Naive B cell (primary cell): ENCODE measurements at regions not wholly inside any gene's neighbourhood (a gene's known extent, or its start where the extent isn't known, plus 50 kb on each side); places are given as distances from the start of the nearest gene placed in this dataset.

Experiments used
- ATAC-seq, 2 donors: fragments of 150-1000 bp; cut with Tn5 transposase; 2 replicates each; pipeline ENCODE4 v1.10.0; 2021; ENCODE audit warnings: low read depth in 2 of 2, mild to moderate bottlenecking in 2 of 2, moderate library complexity in 2 of 2
- DNase-seq: peaks from one replicate; pipeline ENCODE4 v3.0.0; 2022
- H3K27ac Mint-ChIP-seq, 6 donors: one replicate each; pipeline ENCODE4 v1.8.0; 2020 to 2022; ENCODE audit warnings: mild to moderate bottlenecking in 6 of 6, mixed read lengths in 6 of 6, moderate library complexity in 5 of 6, inconsistent platforms in 2 of 6
- H3K27me3 Mint-ChIP-seq, 3 donors: one replicate each; pipeline ENCODE4 v1.8.0; 2021 to 2022; ENCODE audit warnings: mixed read lengths in 3 of 3, mild to moderate bottlenecking in 1 of 3
- H3K36me3 Mint-ChIP-seq, 2 donors: one replicate each; pipeline ENCODE4 v1.8.0; 2020 to 2022; ENCODE audit warnings: mixed read lengths in 2 of 2, inconsistent platforms in 1 of 2, mild to moderate bottlenecking in 1 of 2
- H3K4me1 Mint-ChIP-seq, 3 donors: one replicate each; pipeline ENCODE4 v1.8.0; 2020 to 2022; ENCODE audit warnings: mixed read lengths in 3 of 3, inconsistent platforms in 1 of 3, mild to moderate bottlenecking in 1 of 3, moderate library complexity in 1 of 3
- H3K4me3 Mint-ChIP-seq, 8 donors: one replicate each; pipeline ENCODE4 v1.8.0; 2020 to 2022; ENCODE audit warnings: mild to moderate bottlenecking in 8 of 8, mixed read lengths in 8 of 8, moderate library complexity in 8 of 8, inconsistent platforms in 2 of 8
- H3K9me3 Mint-ChIP-seq, 7 donors: one replicate each; pipeline ENCODE4 v1.8.0; 2020 to 2022; ENCODE audit warnings: mixed read lengths in 7 of 7, mild to moderate bottlenecking in 5 of 7, inconsistent platforms in 2 of 7, moderate library complexity in 1 of 7

DNA sequence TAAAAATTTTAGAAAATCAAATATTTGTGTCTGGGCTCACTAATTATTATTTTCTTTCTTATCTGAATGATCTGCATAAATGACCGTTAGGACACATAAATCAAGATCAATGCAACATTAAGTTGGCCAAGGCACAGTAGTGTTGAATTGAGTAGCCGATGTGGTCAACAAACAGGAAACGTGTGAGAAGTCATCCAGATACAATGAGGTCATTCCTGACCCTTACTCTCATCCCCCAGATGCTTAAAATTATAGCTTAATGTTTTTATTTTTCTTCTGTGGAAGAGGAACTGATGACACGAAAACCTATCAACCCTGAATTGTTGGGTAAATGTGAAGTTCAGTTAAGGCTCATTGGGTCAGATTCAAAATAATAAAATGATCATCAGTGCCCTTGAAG lies 222.9 kb downstream of the RFC3 start:
- Mint-ChIP-seq H3K9me3 (peaks cover 0 to 3% (median 0%) of the 10 kb centered on the region in 7 donors), H3K27ac (no peak overlapping the region), H3K4me1 (no peaks in the 10 kb centered on the region), H3K27me3 (peaks cover 6 to 26% (median 13%) of the 10 kb centered on the region in 3 donors), H3K4me3 (no peak overlapping the region), H3K36me3 (peaks cover 0 to 5% of the 10 kb centered on the region in 2 donors)
- DNase-seq (no peak), ATAC-seq (no peak)

DNA sequence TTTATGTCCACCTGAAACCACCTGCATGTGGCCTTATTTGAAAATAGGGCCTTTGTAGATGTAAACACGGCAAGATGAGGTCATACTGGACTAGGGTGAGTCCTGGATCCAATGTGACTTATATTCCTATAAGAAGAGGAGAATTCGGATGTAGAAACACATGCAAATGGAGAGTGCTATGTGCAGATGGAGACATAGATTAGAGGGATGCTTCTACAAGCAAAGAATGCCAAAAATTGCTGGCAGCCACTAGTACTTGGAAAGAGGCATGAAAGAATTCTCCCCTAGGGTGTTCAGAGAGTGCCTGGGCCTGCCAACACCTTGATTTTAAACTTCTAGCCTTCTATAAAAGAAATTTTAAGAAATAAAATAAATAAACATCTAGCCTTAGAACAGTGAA lies 226.1 kb downstream of the RFC3 start:
- Mint-ChIP-seq H3K4me1 (no peaks in the 10 kb centered on the region), H3K4me3 (no peak overlapping the region), H3K9me3 (peaks cover 0 to 2% (median 0%) of the 10 kb centered on the region in 7 donors), H3K27ac (no peak overlapping the region), H3K36me3 (no peaks in the 10 kb centered on the region), H3K27me3 (peaks cover 0 to 5% (median 0%) of the 10 kb centered on the region in 3 donors)
- ATAC-seq (no peak), DNase-seq (no peak)

DNA sequence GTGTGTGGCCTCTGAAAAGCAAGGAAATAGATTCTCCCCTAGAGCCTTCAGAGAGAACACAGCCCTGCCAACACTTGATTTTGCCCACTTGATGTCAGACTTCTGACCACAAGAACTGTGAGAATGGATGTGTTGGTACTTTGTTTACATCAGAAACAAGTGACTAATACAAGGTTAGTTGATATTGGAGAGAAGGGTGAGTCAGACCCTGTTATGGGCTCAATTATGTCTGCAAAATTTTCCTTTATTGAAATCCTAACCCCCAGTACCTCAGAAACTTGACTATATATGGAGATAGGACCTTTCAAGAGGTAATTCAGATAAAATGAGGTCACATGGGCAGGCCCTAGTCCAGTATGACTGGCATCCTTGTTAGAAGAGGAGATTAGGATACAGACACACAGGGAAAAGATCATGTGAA lies 226.7 kb downstream of the RFC3 start:
- Mint-ChIP-seq H3K9me3 (peaks cover 0 to 2% (median 0%) of the 10 kb centered on the region in 7 donors), H3K4me3 (no peak overlapping the region), H3K36me3 (no peaks in the 10 kb centered on the region), H3K27ac (no peak overlapping the region), H3K27me3 (peaks cover 0 to 2% (median 0%) of the 10 kb centered on the region in 3 donors), H3K4me1 (no peaks in the 10 kb centered on the region)
- DNase-seq (no peak), ATAC-seq (no peak)

DNA sequence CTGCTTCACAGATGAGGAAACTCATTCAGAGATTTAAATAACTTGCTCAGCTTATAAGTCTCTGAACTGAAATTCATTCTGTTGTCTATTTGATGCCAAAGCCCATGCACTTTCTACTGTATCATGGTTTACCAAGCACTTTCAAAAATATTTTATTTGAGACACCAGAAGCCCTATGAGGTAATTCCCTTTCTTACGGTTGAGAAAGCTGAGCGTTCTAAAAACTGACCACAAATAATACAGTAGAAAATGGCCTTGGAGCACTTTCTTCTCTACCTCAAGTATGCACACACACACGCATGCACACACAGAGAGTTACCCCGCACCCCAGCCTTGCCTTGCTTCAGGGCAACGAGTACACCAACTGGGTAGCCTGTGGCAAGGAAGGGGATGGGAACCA lies 228.5 kb downstream of the RFC3 start:
- peaks cover 0 to 11% (median 6%) of the 10 kb centered on the region in 7 donors for H3K9me3 Mint-ChIP-seq
- DNase-seq: no peak
- no peak overlapping the region for H3K4me3 Mint-ChIP-seq
- H3K27ac Mint-ChIP-seq: no peak overlapping the region
- no peaks in the 10 kb centered on the region for H3K4me1 Mint-ChIP-seq
- ATAC-seq: no peak
- H3K27me3 Mint-ChIP-seq: no peaks in the 10 kb centered on the region
- H3K36me3 Mint-ChIP-seq: no peaks in the 10 kb centered on the region

DNA sequence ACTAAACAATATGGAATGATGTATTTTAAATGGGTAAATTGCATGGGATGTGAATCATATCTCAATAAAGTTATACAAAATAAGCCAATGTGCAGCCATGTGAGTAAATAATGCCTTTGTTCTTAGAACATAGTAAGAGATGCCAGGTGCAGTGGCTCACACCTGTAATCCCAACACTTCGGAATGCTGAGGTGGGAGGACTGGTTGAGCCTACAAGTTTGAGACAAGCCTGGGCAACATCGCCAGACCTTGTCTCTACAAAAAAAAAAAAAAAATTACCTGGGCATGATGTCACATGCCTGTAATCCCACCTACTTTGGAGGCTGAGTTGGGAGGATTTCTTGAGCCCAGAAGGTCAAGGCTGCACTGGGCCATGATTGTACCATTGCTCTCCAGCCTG lies 230.7 kb downstream of the RFC3 start:
- Mint-ChIP-seq H3K36me3 (no peaks in the 10 kb centered on the region), H3K27ac (no peak overlapping the region), H3K27me3 (no peaks in the 10 kb centered on the region), H3K9me3 (peaks cover 2 to 21% (median 8%) of the 10 kb centered on the region in 7 donors), H3K4me3 (no peak overlapping the region), H3K4me1 (no peaks in the 10 kb centered on the region)
- DNase-seq (no peak), ATAC-seq (no peak)

DNA sequence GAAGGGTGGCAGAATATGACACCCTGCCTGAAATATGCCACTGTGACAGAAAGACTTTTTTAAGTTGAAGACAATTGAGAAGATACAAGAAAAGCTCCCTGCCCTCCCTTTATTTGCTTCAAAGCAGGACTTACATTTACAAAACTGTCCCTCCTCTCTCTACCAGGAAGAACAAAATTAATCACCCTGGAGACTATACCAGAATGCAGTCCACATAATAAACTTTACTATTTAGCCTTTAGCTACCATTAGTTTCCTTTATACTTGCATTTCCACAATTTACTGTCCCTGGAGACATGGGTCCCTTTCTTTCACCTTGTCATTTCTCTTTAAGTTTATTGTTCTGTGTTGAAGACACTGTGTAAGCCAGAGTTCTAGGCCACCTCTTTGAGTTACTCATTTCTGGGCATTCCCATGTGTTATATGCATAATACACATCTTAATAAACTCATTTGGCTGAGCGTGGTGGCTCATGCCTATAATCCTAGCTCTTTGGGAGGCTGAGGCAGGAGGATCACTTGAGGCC lies 238.8 kb downstream of the RFC3 start:
- Mint-ChIP-seq H3K4me1 (no peaks in the 10 kb centered on the region), H3K4me3 (no peak overlapping the region), H3K9me3 (peaks cover 0 to 11% (median 5%) of the 10 kb centered on the region in 7 donors), H3K27me3 (no peaks in the 10 kb centered on the region), H3K36me3 (no peaks in the 10 kb centered on the region), H3K27ac (no peak overlapping the region)
- no peak for ATAC-seq
- DNase-seq: no peak

DNA sequence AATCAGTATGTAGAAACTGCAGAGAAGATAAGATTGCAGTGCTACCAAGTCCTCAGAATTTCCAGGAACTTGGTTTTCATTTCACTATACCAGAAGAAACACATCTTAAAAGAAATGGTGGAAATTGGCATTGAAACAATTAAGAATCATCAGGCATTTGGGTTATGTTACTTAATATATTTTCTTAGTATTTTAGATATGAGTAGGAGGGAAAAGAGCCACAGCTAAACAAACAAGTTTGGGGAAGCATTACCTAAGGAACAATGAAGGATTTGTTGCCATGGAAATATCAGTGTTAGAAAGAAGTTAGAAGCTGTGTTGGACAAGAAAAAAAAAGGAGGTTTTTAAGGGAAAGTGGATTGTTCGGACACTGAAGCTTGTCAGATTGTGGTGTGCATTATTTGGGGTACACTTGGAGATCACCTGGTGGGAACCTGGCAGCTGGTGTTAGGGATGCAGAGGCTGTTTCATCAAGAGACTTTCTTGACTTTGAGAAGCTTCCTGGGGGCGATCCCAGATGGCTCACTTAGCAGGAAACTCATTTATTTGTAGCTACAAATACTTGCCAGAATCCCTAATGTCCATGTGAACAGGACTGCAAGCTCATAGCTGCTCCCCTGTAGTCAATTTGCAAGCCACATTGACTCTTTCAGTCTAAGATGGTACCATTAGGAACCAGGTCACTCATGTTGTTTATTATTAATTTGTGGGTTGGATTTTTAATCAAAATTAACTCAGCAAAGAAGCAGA lies 246.7 kb downstream of the RFC3 start:
- DNase-seq: no peak
- no peaks in the 10 kb centered on the region for H3K36me3 Mint-ChIP-seq
- peaks cover 0 to 6% (median 0%) of the 10 kb centered on the region in 3 donors for H3K27me3 Mint-ChIP-seq
- H3K4me3 Mint-ChIP-seq: no peak overlapping the region
- peaks cover 0 to 3% (median 0%) of the 10 kb centered on the region in 7 donors for H3K9me3 Mint-ChIP-seq
- H3K27ac Mint-ChIP-seq: no peak overlapping the region
- no peak for ATAC-seq
- no peaks in the 10 kb centered on the region for H3K4me1 Mint-ChIP-seq

DNA sequence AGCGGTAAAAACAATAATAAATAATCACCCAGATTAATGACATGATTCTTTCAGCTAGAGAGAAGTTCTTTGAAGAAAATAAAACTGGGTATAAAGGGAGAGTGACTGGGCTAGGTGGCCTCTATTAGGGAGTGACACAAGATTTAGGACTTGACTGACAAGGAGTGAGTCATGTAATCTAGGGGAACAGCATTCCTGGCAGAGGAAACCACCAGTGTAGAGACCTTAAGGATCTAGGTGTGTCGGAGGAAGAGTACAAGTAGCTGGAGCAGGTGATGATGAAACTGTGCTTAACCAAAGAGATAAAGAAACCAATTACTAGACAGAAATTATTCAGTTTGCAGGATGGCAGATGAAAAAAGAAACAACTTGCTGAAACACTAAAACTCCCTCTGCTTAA lies 248.0 kb downstream of the RFC3 start:
- peaks cover 0 to 10% (median 0%) of the 10 kb centered on the region in 7 donors for H3K9me3 Mint-ChIP-seq
- peaks cover 0 to 6% (median 2%) of the 10 kb centered on the region in 3 donors for H3K27me3 Mint-ChIP-seq

DNA sequence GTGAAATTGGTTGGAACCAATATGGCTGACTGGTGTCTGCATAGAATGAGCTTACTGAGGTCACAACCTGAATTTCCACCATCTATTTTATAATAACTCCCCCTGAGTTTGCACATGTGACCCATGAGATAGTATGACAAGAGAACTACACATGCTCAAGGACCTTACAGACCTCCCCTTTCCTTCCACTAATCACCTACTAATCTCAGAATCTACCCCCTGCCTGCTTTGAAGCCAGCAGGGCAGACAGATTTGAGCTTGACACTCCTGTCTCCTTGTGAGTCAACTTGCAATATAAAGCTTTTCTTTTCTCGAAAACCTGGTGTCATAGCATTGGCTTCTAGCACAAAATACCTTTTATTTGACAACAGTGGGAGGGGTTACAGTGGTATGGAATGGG lies 248.4 kb downstream of the RFC3 start:
- no peak overlapping the region for H3K4me3 Mint-ChIP-seq
- ATAC-seq: no peak
- DNase-seq: no peak
- no peaks in the 10 kb centered on the region for H3K36me3 Mint-ChIP-seq
- H3K27ac Mint-ChIP-seq: no peak overlapping the region
- H3K4me1 Mint-ChIP-seq: no peaks in the 10 kb centered on the region
- H3K9me3 Mint-ChIP-seq: peaks cover 0 to 14% (median 0%) of the 10 kb centered on the region in 7 donors
- peaks cover 0 to 6% (median 6%) of the 10 kb centered on the region in 3 donors for H3K27me3 Mint-ChIP-seq

More for the DNA sequence above, 248.0 kb downstream of the RFC3 start:
- Mint-ChIP-seq H3K4me1 (no peaks in the 10 kb centered on the region), H3K27ac (no peak overlapping the region), H3K4me3 (no peak overlapping the region), H3K36me3 (no peaks in the 10 kb centered on the region)
- no peak for ATAC-seq
- no peak for DNase-seq

DNA sequence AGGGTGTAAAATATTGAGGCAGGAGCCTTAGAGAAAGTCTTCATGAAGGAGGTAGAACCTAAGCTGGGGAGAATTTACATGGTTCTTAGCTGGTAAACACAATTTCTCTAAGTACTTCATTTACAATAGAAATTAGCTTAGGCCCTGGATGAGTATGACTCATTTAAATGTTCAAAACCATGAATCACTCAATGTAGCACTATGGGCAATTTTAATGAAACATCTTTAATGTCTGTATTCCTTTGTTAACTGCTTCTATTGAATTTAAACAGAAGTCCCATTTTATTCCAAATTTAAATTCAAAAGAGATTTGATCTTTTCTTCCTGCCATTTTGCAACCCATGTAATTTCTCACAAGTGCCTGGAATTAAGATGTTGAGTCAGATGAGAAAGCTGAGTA lies 252.1 kb downstream of the RFC3 start:
- H3K27me3 Mint-ChIP-seq: peaks cover 0 to 14% (median 6%) of the 10 kb centered on the region in 3 donors
- no peak overlapping the region for H3K4me3 Mint-ChIP-seq
- H3K27ac Mint-ChIP-seq: no peak overlapping the region
- H3K9me3 Mint-ChIP-seq: peaks cover 4 to 32% (median 7%) of the 10 kb centered on the region in 7 donors
- H3K36me3 Mint-ChIP-seq: peaks cover 0 to 6% of the 10 kb centered on the region in 2 donors
- no peaks in the 10 kb centered on the region for H3K4me1 Mint-ChIP-seq
- ATAC-seq (no peak), DNase-seq (no peak)

DNA sequence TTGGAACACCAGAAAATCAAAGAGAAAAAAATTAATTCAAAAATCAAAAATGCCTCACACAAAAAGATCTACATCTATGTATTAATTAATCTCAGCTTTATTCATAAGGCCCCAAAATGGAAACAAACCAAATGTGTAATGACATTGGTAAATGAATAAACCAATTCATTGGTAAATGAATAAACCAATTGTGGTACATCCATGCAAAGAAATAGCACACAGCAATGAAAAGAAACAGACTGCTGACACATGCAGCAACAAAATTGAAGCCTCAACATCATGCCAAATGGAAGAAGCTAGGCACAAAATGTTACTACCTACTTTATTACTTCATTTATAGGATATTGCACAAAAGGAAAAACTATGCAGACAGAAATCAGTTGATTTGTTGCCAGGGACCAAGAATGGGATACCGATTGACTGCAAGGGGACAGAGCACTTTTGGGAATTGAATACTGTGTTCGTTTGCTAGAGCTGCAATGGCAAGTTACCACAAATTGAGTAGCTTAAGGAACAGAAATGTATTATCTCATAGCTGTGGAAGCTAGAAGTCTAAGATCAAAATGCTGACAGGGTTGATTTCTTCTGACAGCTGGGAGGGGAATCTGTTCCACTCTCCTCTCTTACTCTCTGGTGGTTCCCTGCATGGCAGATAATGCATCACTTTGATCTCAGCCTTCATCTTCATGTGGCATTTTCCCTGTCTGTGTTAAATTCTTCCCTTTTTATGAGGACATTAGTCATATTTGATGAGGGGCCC lies 252.8 kb downstream of the RFC3 start:
- peaks cover 0 to 14% (median 5%) of the 10 kb centered on the region in 3 donors for H3K27me3 Mint-ChIP-seq
- H3K27ac Mint-ChIP-seq: no peak overlapping the region
- DNase-seq (no peak), ATAC-seq (no peak)
- H3K9me3 Mint-ChIP-seq: peaks cover 4 to 32% (median 7%) of the 10 kb centered on the region in 7 donors
- no peak overlapping the region for H3K4me3 Mint-ChIP-seq
- no peaks in the 10 kb centered on the region for H3K4me1 Mint-ChIP-seq
- H3K36me3 Mint-ChIP-seq: peaks cover 0 to 6% of the 10 kb centered on the region in 2 donors

DNA sequence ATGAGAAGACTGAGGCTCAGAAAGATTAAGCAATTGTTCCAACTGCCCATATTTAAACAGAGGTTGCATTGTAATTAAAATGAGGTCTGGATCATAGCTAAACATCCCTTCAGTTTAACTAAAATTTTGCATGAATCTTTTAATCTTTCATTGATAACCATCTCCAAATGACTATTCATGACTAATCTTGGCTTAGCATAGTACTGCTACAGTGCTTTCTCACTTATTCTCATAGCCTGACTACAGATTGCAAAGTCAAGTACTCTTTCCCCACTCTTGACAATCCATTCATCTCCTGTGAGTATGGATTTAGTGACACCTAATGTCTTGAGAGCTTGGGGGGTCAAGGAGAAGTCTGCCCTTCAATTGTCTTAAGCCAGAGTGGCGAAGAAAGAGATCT lies 258.4 kb downstream of the RFC3 start:
- DNase-seq (no peak), ATAC-seq (no peak)
- H3K27ac Mint-ChIP-seq: no peak overlapping the region
- H3K9me3 Mint-ChIP-seq: peaks cover 4 to 19% (median 7%) of the 10 kb centered on the region in 7 donors
- H3K4me3 Mint-ChIP-seq: no peak overlapping the region
- peaks cover 0 to 6% of the 10 kb centered on the region in 2 donors for H3K36me3 Mint-ChIP-seq
- H3K4me1 Mint-ChIP-seq: no peaks in the 10 kb centered on the region
- peaks cover 0 to 9% (median 0%) of the 10 kb centered on the region in 3 donors for H3K27me3 Mint-ChIP-seq

DNA sequence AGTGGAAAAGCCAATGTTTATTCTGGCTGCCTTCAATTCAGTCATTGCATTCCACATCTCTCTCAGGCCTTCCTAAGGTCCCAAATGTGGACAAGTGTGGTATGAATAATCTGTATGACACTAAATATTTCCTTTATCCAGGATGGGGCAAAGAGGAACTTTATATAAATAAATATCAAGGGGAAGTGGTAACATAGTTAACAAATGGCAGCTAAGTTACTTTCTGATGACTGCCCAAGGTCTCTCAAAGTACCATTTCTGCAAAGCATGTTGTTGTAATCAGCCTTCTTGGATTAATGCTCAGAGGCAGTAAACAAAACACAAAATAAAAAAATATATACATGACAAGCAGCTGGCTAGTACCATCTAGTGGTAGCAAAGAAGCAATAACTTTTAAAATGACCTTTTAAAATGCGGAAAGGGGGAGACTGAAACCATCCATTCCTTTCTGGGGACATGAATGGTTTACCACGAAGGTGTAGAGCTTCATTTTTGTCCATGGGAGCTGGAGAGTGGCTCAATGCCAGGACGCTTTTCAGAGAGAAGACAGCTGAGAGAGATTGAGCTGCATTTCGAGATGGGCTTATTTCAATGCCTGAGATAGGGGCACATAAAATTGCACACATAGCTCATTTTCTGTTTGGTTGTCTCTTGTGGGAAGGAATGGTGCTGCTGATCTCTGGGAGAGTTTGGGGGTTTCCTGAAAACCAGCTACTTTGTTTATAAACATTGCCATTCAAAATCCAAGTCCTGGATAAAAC lies 259.2 kb downstream of the RFC3 start:
- Mint-ChIP-seq H3K9me3 (peaks cover 2 to 18% (median 7%) of the 10 kb centered on the region in 7 donors), H3K27ac (no peak overlapping the region), H3K4me1 (no peaks in the 10 kb centered on the region), H3K27me3 (peaks cover 0 to 8% (median 0%) of the 10 kb centered on the region in 3 donors), H3K36me3 (peaks cover 0 to 6% of the 10 kb centered on the region in 2 donors), H3K4me3 (no peak overlapping the region)
- DNase-seq (no peak), ATAC-seq (no peak)
